ENCODE measurements at regions not wholly inside any gene's neighbourhood (a gene's known extent, or its start where the extent isn't known, plus 50 kb on each side); places are given as distances from the start of the nearest gene placed in this dataset.

- TF ChIP-seq, protein P1, sequence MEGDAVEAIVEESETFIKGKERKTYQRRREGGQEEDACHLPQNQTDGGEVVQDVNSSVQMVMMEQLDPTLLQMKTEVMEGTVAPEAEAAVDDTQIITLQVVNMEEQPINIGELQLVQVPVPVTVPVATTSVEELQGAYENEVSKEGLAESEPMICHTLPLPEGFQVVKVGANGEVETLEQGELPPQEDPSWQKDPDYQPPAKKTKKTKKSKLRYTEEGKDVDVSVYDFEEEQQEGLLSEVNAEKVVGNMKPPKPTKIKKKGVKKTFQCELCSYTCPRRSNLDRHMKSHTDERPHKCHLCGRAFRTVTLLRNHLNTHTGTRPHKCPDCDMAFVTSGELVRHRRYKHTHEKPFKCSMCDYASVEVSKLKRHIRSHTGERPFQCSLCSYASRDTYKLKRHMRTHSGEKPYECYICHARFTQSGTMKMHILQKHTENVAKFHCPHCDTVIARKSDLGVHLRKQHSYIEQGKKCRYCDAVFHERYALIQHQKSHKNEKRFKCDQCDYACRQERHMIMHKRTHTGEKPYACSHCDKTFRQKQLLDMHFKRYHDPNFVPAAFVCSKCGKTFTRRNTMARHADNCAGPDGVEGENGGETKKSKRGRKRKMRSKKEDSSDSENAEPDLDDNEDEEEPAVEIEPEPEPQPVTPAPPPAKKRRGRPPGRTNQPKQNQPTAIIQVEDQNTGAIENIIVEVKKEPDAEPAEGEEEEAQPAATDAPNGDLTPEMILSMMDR (conservative IDR thresholded peaks at IDR 0.05; ENCODE audit: low read length) = no peak
- DNase-seq (ENCODE audit: low read depth) = peak; percentile 62
- H3K4me3 ChIP-seq (ENCODE audit: low read length) = no peak overlapping the region
Observed at GRCh38 chr5:57324861-57325260, 151.0 kb downstream of the GPBP1 start.

- TF ChIP-seq, protein P1 (conservative IDR thresholded peaks at IDR 0.05; ENCODE audit: low read length) = no peak
- H3K4me3 ChIP-seq (ENCODE audit: low read length) = no peak overlapping the region
- no peak for DNase-seq (ENCODE audit: low read depth)
Observed at GRCh38 chr5:57324181-57324580, 150.3 kb downstream of the GPBP1 start.

DNA sequence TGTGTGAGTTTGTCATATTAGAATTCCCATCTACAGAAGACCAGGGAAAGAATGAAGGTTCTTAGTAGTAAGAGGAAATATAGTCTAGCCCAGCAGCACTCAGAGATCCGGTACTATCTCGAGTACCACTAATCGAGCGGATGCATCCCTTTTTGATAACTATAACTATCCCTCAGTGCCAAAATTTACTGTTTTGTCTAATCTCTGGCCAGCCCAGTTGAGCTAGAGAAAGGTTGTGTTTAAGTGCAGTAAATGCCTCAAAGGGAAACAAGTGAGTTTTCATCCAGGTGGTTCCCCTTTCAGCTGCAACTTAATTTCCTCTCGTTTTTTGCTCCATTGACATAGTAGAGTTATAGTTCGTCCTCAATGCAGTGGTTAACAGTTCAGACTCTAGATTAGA, 146.7 kb downstream of the GPBP1 start:
- no peak for DNase-seq (ENCODE audit: low read depth)
- H3K4me3 ChIP-seq (ENCODE audit: low read length) = no peak overlapping the region
- TF ChIP-seq, protein P1 (conservative IDR thresholded peaks at IDR 0.05; ENCODE audit: low read length) = no peak

- no peak for DNase-seq (ENCODE audit: low read depth)
- TF ChIP-seq, protein P1 (conservative IDR thresholded peaks at IDR 0.05; ENCODE audit: low read length) = no peak
- H3K4me3 ChIP-seq (ENCODE audit: low read length) = no peak overlapping the region
Observed at GRCh38 chr5:57319628-57320027, 145.8 kb downstream of the GPBP1 start.

- TF ChIP-seq, protein P1 (conservative IDR thresholded peaks at IDR 0.05; ENCODE audit: low read length) = no peak
- no peak for DNase-seq (ENCODE audit: low read depth)
- no peak overlapping the region for H3K4me3 ChIP-seq (ENCODE audit: low read length)
Observed at GRCh38 chr5:57318251-57318650, 144.4 kb downstream of the GPBP1 start.

- TF ChIP-seq, protein P1 (conservative IDR thresholded peaks at IDR 0.05; ENCODE audit: low read length) = no peak
- no peak for DNase-seq (ENCODE audit: low read depth)
- no peak overlapping the region for H3K4me3 ChIP-seq (ENCODE audit: low read length)
Observed at GRCh38 chr5:57317341-57317740, 143.5 kb downstream of the GPBP1 start.

GRCh38 chr5:57316798-57317327, 143.0 kb downstream of the GPBP1 start:
- H3K4me3 ChIP-seq (ENCODE audit: low read length) = no peak overlapping the region
- peak; percentile 78 for DNase-seq (ENCODE audit: low read depth)
- TF ChIP-seq, protein P1 (conservative IDR thresholded peaks at IDR 0.05; ENCODE audit: low read length) = no peak
